Right lung (tissue), 2 donors: ENCODE measurements at regions not wholly inside any gene's neighbourhood (a gene's known extent, or its start where the extent isn't known, plus 50 kb on each side); places are given as distances from the start of the nearest gene placed in this dataset.

Experiments
- DNase-seq, 2 donors: peaks; one replicate each; pipeline ENCODE4 v3.0.0-alpha.2; 2013

- DNase-seq: no peak
These were observed 145.3 kb downstream of the FAM83B start for GRCh38 chr6:54991761-54992330.

DNA sequence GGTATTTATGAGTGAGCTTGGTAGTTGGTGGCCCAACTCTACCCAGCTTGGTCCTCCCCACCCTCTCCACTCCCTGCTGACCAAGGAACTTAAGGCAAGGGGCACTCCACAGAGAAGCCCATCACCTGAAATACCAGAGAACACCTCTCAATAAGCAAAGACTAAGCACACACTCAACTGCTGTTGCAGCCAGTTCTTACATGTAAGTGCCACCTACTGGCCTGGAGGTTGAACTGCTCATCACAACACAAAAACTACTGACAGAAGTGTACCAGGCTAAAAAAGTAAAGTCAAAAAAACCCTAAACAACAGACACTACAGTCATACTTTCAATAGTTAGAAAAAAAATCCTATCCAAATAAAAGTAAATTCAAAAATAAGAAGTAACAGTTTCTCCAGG is 146.2 kb downstream of the FAM83B start:
- no peak for DNase-seq

DNA sequence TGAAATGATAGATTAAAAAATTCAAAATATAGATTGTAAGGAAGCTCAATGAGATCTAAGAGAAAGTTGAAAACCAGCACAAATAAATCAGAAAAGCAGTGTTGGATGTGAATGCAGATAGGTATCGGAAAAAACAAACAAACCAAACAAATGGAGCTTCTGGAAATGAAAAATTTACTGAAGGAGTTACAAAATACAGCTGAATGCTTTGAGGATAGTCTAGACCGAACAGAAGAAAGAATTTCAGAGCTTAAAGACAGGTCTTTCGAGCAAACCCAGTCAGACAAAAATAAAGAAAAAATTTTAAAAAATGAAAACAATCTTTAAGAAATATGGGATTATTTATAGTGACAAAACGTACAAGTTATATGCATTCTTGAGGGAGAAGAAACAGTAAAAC is 146.7 kb downstream of the FAM83B start:
- no peak for DNase-seq

DNA sequence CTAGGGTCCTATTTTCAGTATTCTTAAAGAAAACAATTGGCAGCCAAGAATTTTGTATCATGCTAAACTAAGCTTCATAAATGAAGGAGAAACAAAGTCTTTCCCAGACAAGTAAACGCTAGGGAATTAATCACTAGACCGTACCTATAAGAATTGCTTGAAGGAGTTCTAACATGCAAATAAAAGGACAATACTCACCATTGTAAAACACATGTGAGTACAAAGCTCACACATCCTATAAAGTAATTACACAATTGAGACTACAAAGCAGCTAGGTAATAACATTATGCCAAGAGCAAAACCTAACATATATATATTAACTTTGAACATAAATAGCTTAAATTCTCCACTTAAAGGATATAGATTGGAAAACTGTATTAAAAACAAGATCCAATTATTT is 147.4 kb downstream of the FAM83B start:
- DNase-seq: no peak

- no peak for DNase-seq
These were observed 152.0 kb downstream of the FAM83B start for GRCh38 chr6:54998576-54998975.

DNA sequence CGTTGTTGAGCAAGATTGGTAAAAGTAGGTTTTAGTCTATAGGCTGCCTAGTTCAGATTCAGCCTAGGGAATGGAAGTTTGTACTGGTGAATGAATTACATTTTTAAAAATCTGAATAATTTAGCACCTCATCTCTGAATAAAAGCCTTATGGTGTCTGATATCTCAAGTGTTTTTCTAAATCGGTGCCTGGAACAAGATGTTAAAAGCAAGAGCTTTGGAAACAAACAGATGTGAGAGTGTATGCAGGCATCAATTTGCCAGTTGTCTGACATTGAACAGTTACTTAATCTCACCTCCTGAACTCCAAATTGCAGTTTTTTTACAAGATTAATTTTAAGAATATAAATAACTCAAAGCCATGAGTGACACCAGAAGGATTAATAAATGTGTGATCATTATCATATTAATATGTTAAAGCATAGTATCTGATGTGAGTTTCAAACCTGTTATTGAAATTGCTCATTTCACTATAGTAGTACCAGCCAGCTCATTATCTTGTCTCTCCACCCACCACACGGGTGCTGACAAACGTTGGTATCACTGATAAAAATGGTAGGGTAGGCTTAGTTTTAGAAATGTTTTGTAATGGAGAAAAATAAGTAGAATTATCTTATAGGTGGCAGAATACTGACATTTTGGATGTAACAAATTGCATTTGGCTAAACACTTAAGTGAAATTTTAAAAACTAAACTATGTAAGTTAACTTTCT is 157.3 kb downstream of the FAM83B start:
- no peak for DNase-seq

DNA sequence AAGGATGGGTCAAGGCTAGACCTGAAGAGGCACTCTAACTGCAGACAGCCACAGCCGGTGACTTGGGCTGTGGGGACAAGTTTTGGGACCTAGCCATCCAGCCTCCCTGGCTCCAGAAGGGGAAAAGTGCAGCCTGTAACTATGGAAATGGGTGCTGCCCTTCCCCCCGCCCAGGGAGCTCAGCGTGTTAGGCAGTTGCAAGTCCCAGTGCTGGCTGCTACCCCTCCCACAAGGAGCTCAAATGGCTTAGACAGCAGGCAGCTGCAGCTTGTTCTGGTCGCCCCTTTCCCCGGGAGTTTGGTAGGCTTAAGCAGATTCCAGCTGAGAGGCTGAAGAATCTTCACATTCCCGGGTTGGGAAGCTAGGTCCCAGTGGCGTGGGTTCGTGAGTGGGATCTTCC is 162.6 kb downstream of the FAM83B start:
- DNase-seq: no peak

GRCh38 chr6:55011034-55011433 is 163.3 kb upstream of the HCRTR2 start:
- DNase-seq: no peak

- no peak for DNase-seq
These were observed 161.9 kb upstream of the HCRTR2 start for GRCh38 chr6:55012454-55012853.

DNA sequence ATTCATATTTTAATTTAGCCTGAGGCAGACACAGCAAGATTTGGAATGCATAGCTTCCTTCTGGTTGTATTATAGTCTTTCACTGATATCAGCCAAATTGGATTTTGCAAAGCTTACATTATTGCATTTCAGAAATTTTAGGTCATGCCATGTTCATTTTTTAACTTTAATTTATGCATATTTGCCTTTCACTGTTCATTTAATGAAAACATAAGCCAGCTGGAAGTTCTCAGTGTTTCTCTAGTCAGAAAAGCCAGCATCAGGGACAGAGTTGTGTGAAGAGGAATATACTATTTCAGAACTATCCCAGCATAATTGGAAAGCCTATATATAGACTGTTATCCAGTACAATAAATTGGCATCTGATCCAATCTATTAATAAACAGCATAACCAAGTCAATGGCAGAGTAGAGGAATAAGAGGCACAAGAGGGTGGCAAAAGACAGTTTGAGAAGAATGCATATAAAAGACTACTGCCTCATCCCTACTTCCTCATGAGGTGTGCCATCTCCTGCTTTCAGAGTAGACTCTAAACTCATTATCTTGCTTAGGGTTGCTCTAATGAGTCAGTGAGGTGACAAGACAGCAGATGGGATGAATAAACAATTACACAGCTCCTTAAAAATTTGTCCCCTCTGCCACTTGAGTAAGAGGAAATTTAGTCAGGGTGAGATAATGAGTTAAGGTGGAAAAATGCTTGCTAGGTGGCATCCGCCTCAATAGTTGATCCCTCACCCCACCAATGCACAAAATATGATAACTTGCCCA is 159.8 kb upstream of the HCRTR2 start:
- peak in 1 of 2 donors; percentile 52 for DNase-seq

DNA sequence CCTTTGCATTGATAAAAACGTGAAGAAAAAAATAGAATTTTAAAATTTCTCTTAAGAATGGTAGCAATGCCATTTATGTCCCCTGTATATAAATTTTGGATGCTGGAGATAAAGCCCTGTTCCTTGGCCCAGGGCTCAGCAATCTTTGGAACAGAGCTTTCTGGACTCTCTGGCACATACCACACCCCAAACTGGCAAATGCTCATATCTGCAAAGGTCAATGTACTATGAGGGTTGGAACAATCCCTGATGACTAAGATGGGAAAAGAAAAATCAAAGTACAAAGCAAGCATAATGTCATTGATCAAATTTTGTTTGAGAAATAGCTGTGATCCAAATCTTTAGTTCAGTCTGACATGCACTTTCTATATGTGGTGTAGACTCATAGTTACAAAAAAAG is 158.1 kb upstream of the HCRTR2 start:
- DNase-seq: no peak

- DNase-seq: peak in 1 of 2 donors; percentile 20
These were observed 156.6 kb upstream of the HCRTR2 start for GRCh38 chr6:55017555-55018300.

GRCh38 chr6:55019591-55019990 is 154.7 kb upstream of the HCRTR2 start:
- DNase-seq: no peak

GRCh38 chr6:55023230-55023629 is 151.1 kb upstream of the HCRTR2 start:
- DNase-seq: no peak

- no peak for DNase-seq
These were observed 141.2 kb upstream of the HCRTR2 start for GRCh38 chr6:55033016-55033546.

DNA sequence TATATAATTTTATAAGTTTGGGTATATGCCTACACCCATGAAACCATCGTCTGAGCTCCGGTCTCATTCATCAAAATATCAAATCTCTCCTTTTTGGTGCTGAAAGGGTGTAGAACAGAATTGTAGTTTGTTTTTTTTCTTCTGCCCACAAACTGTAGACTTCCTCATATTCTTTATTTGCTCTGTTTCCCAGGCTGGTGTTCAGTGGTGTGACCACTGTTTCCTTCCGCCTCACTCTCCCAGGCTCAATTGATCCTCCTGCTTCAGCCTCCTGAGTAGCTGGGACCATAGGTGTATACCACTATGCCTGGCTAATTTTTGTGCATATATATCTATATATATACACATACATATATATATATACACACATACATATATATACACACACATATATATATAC is 139.6 kb upstream of the HCRTR2 start:
- DNase-seq: no peak

DNA sequence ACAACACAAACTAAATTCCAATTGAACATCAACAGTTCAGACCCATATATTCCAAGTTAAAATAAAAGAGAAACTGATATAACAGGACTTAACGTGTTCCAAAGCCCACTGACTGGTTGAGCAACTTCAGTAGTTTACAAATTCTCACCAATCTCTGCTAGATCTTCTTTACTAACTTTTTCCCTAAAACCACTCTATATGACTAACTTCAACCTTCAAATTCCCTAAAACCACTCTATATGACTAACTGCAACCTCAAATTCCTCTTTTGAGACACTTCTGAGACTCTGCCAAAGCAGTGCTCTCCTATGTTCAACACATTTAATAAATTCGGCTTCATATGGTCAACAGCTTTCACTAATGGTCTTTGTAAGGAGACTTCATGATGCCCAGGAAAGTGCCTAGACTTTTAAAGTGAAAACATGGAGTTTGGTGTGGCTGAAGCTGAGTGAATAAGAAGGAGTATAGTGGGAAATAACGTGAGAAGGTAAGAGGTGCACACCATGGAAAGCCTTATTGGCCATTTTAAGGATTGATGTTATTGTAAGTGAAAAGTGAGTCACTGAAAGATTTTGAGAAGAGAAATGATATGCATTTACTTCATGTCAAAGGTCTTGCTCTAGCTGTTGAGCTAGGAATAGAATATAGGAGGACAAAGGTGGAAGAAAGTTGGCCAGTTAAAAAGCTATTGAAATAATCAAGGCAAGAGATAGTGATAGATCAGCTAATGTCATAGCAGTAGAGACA is 134.0 kb upstream of the HCRTR2 start:
- DNase-seq: no peak

DNA sequence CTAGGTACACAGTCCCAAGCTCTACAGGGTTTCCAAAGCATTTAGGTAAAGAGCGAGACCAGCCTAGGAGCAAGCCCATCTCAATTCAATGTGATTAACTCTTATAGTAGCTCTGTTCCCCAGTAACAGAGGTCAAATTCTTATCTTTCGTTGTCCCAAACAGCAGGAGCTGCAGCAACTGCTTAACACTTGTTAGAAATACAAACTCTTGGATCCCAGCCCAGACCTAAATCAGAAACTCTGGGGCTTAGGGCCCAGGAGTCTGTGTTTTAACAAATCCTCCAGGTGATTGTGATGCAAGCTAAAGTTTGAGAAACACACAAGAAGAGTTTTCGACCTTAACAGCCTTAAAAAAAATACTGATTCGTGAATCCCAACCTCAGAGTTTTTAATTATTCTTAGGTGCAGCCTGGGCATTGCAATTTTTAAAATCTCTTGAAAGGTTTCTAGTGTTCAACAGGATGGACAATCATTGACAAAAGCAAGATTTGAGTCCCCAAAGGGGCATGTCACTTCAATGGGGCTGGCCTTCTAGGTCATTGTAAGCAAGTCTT is 127.4 kb upstream of the HCRTR2 start:
- DNase-seq: peak; percentile 14 to 15

DNA sequence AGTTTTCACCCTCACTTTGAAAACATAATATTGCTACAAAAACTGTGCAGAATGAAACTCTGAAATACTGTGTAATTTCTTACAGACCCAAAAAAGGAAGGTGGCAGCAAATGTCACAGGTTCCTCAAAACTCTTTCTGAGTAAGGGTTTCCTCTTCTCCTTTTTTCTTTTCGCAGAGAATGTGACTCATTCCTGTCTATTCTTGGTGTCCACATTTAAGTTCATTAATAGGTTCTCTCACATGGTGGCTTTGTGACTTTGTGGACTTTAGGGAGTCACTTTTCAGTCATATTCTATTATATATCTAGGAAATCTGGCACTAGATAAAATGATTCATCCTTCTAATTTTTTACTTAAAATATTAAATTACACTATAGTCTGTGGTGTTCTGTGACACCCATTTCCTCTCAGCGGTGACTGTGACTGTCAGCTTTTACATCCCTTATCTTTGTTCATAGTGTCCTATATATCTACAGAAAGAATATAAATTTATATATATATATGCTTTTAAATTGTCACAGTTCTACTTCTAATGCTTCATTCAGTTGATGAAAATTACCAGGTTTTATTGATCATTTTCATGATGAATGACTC is 126.8 kb upstream of the HCRTR2 start:
- DNase-seq: no peak

GRCh38 chr6:55049866-55050265 is 124.4 kb upstream of the HCRTR2 start:
- no peak for DNase-seq

DNA sequence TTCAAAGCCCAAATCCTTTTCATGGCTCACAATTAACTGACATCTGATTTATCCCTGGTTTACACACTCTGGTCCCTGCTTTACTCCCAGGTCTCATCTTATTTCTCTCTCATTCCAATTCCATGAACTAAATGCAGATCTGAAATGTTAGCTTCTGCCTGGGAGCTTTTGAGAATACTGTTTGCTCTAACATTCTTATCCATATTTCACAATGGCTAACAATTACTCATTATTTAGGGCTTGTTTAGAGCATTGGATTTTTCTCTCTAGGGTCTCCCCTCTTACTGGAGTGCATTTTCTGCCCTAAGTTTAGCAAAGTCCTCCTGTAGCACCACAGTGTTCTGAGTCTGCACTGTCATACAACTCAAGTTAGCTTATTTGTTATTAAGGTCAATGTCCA is 121.5 kb upstream of the HCRTR2 start:
- no peak for DNase-seq
